ENCODE measurements at regions not wholly inside any gene's neighbourhood (a gene's known extent, or its start where the extent isn't known, plus 50 kb on each side); places are given as distances from the start of the nearest gene placed in this dataset.

DNA sequence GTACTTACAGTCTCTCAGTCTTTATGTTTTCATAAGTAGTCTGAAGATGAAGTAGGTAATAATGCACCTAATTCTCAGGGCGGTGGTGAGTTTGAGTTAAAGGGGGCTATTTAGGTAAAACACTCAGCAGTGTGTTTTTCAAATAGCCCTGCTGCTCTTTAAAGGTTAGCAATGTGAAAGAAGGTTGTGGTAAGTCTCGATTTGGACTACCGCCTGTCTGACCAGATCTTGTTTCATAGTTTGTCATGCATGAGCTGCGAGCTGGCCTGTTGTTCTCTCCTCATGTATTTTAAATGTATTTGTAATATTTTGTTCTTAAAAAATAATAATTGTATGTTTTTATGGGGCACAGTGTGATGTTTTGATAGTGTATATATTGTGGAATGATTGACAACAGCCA is 340.2 kb downstream of the DHX35 start:
- no peaks in the 10 kb centered on the region for H3K9me3 ChIP-seq
- H3K4me3 ChIP-seq = no peak overlapping the region
- H3K36me3 ChIP-seq = no peaks in the 10 kb centered on the region
- H3K4me1 ChIP-seq (ENCODE audit: insufficient read depth) = no peaks in the 10 kb centered on the region
- H3K27ac ChIP-seq = no peak overlapping the region
- 85 to 90% (median 90%) methylated on average over 4 of the region's 4 CpGs for WGBS, 3 donors
- TF ChIP-seq, protein P1, sequence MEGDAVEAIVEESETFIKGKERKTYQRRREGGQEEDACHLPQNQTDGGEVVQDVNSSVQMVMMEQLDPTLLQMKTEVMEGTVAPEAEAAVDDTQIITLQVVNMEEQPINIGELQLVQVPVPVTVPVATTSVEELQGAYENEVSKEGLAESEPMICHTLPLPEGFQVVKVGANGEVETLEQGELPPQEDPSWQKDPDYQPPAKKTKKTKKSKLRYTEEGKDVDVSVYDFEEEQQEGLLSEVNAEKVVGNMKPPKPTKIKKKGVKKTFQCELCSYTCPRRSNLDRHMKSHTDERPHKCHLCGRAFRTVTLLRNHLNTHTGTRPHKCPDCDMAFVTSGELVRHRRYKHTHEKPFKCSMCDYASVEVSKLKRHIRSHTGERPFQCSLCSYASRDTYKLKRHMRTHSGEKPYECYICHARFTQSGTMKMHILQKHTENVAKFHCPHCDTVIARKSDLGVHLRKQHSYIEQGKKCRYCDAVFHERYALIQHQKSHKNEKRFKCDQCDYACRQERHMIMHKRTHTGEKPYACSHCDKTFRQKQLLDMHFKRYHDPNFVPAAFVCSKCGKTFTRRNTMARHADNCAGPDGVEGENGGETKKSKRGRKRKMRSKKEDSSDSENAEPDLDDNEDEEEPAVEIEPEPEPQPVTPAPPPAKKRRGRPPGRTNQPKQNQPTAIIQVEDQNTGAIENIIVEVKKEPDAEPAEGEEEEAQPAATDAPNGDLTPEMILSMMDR (IDR thresholded peaks at IDR 0.05) = no peak
- no peak for TF ChIP-seq POLR2A (IDR thresholded peaks at IDR 0.05)
- no peak for TF ChIP-seq EP300 (IDR thresholded peaks at IDR 0.05)
- no peaks in the 10 kb centered on the region for H3K27me3 ChIP-seq
- intact Hi-C loops (cut with DNase I) = no loop called here
- DNase-seq = no peak

DNA sequence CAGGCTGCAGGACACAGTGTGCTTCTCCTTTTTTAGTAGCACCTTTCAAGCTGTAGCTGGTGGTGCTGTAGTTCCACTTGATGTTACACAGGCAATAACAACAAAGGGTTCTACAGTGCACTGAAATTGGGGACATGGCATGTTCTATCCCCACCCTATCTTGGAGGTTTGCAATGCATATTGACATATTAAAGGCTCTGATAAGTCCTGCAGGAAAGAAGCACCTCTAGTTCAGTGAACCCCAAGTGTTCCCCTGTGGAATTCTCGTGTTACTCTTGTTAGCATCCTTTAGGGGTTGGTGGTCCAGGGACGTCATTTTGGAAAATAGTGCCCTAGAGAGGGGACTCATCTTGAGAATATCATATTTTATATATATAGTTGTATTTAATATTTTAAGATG is 337.6 kb downstream of the DHX35 start:
- no peaks in the 10 kb centered on the region for H3K27me3 ChIP-seq
- DNase-seq = no peak
- H3K9me3 ChIP-seq = no peaks in the 10 kb centered on the region
- H3K4me3 ChIP-seq = no peak overlapping the region
- WGBS, 3 donors = 89 to 93% (median 91%) methylated on average over 2 of the region's 2 CpGs
- H3K27ac ChIP-seq = no peak overlapping the region
- H3K4me1 ChIP-seq (ENCODE audit: insufficient read depth) = no peaks in the 10 kb centered on the region
- intact Hi-C loops (cut with DNase I) = no loop called here
- TF ChIP-seq EP300 (IDR thresholded peaks at IDR 0.05) (no peak), POLR2A (IDR thresholded peaks at IDR 0.05) (no peak)
- TF ChIP-seq, protein P1 (IDR thresholded peaks at IDR 0.05) = no peak
- H3K36me3 ChIP-seq = no peaks in the 10 kb centered on the region

DNA sequence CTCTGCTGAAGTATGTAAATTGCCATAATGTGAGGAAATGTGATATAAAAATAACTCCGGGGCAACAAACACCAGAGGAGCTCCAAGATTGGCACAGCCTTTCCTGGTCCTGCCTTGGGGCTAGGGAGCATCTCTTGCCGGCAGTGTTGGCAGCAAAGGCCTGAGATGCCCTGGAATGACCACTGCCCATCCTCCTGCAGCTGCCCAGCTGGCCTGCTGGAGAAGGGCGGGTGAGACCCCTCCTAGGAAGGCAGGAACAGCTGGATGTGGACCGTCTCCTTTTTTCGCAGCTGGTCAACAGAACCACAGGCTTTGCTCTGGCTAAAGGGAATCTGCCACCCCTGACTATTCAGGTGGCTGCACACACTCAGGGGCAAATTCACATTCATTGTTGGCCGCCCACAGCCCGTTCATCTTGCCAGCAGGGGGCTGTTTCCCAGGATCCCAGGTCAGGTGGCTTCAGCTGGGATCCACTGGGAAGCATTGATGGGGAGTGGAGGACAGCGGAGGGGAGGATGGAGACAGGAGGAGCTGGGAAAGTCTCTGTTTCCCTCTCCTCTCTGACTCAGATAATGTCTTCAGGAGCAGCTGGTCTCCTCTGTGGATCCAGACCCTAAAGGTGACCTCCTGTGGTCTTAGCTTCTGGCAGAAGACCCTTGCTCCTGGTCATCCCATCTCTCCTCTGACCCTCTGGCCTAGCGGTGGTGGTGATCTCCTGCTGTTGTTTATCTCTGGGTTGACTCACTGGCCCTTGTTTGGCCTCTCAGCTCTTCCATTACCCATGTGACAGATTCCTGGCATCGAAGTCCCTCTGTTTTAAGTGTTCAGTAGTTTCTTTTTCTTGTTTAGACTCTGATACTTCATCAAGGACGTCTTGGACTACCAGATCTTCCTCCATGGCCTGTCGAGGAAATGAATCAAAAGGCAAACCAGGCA is 336.7 kb downstream of the DHX35 start:
- Histone ChIP-seq H3K9me3 (no peaks in the 10 kb centered on the region), H3K36me3 (no peaks in the 10 kb centered on the region), H3K4me1 (ENCODE audit: insufficient read depth) (no peaks in the 10 kb centered on the region), H3K4me3 (no peak overlapping the region), H3K27ac (no peak overlapping the region), H3K27me3 (no peaks in the 10 kb centered on the region)
- WGBS, 3 donors = 40 to 63% (median 45%) methylated on average over 12 of the region's 12 CpGs
- no peak for TF ChIP-seq POLR2A (IDR thresholded peaks at IDR 0.05)
- TF ChIP-seq, protein P1 (IDR thresholded peaks at IDR 0.05) = no peak
- TF ChIP-seq EP300 (IDR thresholded peaks at IDR 0.05) = no peak
- intact Hi-C loops (cut with DNase I) = no loop called here
- no peak for DNase-seq

DNA sequence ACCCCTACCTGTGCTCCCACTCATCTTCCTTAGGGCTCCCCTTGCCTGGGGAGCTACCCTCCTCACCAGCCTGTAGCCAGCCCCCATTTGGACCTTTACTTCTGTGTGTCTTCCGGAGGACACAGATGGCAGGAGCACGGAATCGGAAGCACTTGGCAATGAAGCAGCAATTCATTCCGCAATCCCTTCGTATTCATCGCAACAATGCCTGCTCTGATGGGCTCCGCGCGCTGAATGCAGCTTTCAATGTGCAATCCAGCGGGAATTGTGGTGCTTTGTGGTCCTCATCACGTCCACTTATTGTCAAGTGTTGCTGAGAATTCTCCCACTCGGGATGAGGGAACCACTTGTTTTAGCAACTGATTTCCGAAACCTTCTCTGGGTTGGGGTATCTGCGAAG is 336.0 kb downstream of the DHX35 start:
- Histone ChIP-seq H3K9me3 (no peaks in the 10 kb centered on the region), H3K4me1 (ENCODE audit: insufficient read depth) (no peaks in the 10 kb centered on the region), H3K27me3 (no peaks in the 10 kb centered on the region), H3K4me3 (no peak overlapping the region), H3K36me3 (no peaks in the 10 kb centered on the region), H3K27ac (no peak overlapping the region)
- intact Hi-C loops (cut with DNase I) = no loop called here
- TF ChIP-seq EP300 (IDR thresholded peaks at IDR 0.05) (no peak), POLR2A (IDR thresholded peaks at IDR 0.05) (no peak)
- TF ChIP-seq, protein P1 (IDR thresholded peaks at IDR 0.05) = no peak
- no peak for DNase-seq
- WGBS, 3 donors = 85 to 91% (median 87%) methylated on average over 14 of the region's 14 CpGs

All from ovary (tissue), 7 donors.